H4 (cell line): ENCODE measurements at regions not wholly inside any gene's neighbourhood (a gene's known extent, or its start where the extent isn't known, plus 50 kb on each side); places are given as distances from the start of the nearest gene placed in this dataset.
A peak's percentile ranks its signal among the peaks of the same experiment; 100 is the strongest.
"Not testable (repeated sequence)": the region's sequence is repeated elsewhere in the genome, so short reads cannot be mapped to it uniquely, and the experiment has no call there.

Experiments used
- DNase-seq: peaks from one replicate; pipeline ENCODE4 v3.0.0-alpha.2; 2015; ENCODE audit warnings: low spot score

GRCh38 chr4:156545003-156545785 is 426.4 kb downstream of the PDGFC start:
- no peak for DNase-seq

- no peak for DNase-seq
Measured at GRCh38 chr4:156539376-156539775, 432.2 kb downstream of the PDGFC start.

- no peak for DNase-seq
Measured at GRCh38 chr4:156538651-156539257, 432.8 kb downstream of the PDGFC start.

GRCh38 chr4:156538210-156538609 is 433.4 kb downstream of the PDGFC start:
- no peak for DNase-seq

GRCh38 chr4:156537286-156537685 is 434.3 kb downstream of the PDGFC start:
- no peak for DNase-seq

- no peak for DNase-seq
Measured at GRCh38 chr4:156536661-156537060, 434.9 kb downstream of the PDGFC start.

GRCh38 chr4:156534205-156534604 is 437.4 kb downstream of the PDGFC start:
- DNase-seq = no peak

- peak; percentile 9 for DNase-seq
Measured at GRCh38 chr4:156528216-156528615, 443.4 kb downstream of the PDGFC start.

GRCh38 chr4:156527237-156527993 is 444.2 kb downstream of the PDGFC start:
- DNase-seq = no peak

- no peak for DNase-seq
Measured at GRCh38 chr4:156523991-156524390, 447.6 kb downstream of the PDGFC start.

- no peak for DNase-seq
Measured at GRCh38 chr4:156523492-156523891, 448.1 kb downstream of the PDGFC start.

GRCh38 chr4:156521631-156522030 is 450.0 kb downstream of the PDGFC start:
- no peak for DNase-seq

- DNase-seq = no peak
Measured at GRCh38 chr4:156517956-156518355, 453.6 kb downstream of the PDGFC start.

- no peak for DNase-seq
Measured at GRCh38 chr4:156517546-156517945, 454.1 kb downstream of the PDGFC start.

GRCh38 chr4:156516698-156517097 is 454.9 kb downstream of the PDGFC start:
- no peak for DNase-seq

GRCh38 chr4:156515295-156515694 is 456.3 kb downstream of the PDGFC start:
- no peak for DNase-seq

GRCh38 chr4:156512622-156513021 is 459.0 kb downstream of the PDGFC start:
- no peak for DNase-seq

- not testable (repeated sequence) for DNase-seq
Measured at GRCh38 chr4:156509921-156510320, 461.7 kb downstream of the PDGFC start.

- peak; percentile 37 for DNase-seq
Measured at GRCh38 chr4:156505341-156505955, 466.2 kb downstream of the PDGFC start.

- no peak for DNase-seq
Measured at GRCh38 chr4:156503119-156503518, 468.5 kb downstream of the PDGFC start.

- no peak for DNase-seq
Measured at GRCh38 chr4:156501962-156502361, 469.6 kb downstream of the PDGFC start.

GRCh38 chr4:156499684-156500083 is 471.9 kb downstream of the PDGFC start:
- DNase-seq = no peak
